GM12864 (cell line): ENCODE measurements at regions not wholly inside any gene's neighbourhood (a gene's known extent, or its start where the extent isn't known, plus 50 kb on each side); places are given as distances from the start of the nearest gene placed in this dataset.

Experiments
- DNase-seq: peaks from one replicate; pipeline ENCODE4 v3.0.0-alpha.2; 2011; ENCODE audit warnings: low read depth
- H3K4me3 ChIP-seq: 2 replicates; pipeline ENCODE4 v1.5.1; 2011; ENCODE audit warnings: mild to moderate bottlenecking, low read depth, low read length, control low read depth
- TF ChIP-seq, protein P1 (sequence below): IDR thresholded peaks from 2 replicates; pipeline ENCODE4 v1.5.1; 2011; ENCODE audit warnings: low read depth, mild to moderate bottlenecking, moderate library complexity, low read length, control low read depth, inconsistent platforms; ENCODE audit errors: missing control alignments

DNA sequence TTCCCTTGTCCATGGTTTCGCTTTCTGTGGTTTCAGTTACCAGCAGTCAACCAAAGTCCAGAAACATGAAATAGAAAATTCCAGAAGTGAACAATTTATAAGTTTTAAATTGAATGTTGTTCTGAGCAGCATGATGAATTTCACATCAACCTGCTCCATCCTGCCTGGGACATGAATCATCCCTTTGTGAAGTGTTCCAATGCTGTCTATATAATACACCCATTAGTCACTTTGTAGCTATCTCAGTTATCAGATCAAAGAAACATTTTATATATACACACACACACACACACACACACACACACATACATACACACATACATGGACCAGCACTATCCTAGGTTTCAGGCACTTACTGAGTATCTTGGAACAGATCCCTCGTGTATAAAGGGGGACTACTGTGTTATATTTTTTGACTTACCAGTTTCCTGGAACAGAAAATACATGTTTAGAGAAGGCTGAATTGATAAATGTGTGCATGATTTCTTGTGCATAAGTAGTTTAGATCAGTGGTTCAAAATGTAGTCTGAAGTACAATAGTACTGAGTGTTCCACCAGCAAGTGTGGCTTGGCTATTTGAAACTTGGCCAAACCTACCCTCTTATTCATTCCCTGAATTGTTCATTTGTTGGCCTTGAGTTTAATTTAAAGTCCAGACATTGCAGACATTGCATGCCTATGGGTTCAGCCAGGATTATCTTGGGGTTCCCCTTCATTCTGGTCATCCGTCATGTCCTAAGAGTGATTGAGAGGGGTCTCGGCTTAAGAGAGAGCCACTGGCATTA, 510.0 kb downstream of the GADD45G start:
- TF ChIP-seq, protein P1, sequence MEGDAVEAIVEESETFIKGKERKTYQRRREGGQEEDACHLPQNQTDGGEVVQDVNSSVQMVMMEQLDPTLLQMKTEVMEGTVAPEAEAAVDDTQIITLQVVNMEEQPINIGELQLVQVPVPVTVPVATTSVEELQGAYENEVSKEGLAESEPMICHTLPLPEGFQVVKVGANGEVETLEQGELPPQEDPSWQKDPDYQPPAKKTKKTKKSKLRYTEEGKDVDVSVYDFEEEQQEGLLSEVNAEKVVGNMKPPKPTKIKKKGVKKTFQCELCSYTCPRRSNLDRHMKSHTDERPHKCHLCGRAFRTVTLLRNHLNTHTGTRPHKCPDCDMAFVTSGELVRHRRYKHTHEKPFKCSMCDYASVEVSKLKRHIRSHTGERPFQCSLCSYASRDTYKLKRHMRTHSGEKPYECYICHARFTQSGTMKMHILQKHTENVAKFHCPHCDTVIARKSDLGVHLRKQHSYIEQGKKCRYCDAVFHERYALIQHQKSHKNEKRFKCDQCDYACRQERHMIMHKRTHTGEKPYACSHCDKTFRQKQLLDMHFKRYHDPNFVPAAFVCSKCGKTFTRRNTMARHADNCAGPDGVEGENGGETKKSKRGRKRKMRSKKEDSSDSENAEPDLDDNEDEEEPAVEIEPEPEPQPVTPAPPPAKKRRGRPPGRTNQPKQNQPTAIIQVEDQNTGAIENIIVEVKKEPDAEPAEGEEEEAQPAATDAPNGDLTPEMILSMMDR = no peak
- no peak for DNase-seq
- no peak overlapping the region for H3K4me3 ChIP-seq

DNA sequence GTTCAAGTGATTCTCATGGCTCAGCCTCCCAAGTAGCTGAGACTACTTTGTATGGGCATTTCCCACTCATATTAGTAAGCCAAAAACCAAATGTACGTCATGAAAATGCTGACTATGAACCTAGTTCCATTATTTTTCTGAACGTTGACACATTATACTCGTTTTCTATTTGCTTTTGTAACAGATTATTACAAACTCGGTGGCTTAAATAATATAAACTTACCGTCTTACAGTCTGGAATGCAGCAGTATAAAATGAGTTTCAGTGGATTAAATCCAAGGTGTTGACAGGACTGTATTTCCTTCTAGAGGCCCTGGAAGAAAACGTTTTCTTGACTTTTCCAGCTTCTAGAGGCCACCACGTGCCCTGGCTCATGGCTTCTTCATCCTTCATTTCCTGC, 517.0 kb downstream of the GADD45G start:
- TF ChIP-seq, protein P1 = no peak
- no peak overlapping the region for H3K4me3 ChIP-seq
- no peak for DNase-seq

DNA sequence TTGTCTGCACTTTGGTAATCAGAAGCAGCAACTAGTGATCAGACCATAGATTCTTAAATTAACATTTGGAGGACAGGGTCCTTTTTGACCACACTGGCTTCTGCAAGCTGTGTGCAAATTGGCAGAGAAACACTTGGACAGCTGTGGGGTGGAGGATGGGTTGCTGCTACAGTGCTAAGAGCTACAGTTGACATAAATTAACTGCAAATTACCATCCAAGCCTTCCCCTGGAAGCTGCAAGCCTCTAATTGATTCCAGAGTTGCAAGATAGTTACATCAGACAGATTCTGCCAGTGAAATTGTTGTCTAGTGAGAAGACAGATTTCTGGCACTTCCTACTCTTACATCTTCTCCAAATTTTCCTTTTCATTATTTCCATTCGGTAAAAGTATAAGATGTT, 517.7 kb downstream of the DIRAS2 start:
- TF ChIP-seq, protein P1 = no peak
- no peak for DNase-seq
- no peak overlapping the region for H3K4me3 ChIP-seq

DNA sequence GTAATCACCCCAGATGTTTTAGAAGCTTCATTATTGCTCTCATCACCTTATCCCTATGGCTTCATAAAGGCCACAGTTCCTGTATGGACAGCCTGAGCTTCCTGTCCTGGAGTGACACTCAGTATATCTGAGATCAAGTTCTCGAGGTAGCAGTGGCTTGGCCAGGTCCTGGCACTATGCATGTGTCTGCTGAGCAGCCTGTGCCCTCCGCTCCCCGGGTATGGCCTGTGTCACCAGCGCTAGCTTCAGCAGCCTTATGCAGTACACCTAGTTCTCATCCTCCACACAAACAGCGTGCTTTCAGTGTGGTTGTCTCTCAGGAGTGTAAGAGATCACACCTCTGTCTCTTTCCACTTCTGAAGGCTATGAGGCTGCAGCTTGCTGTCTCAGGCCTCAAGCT, 514.7 kb downstream of the DIRAS2 start:
- no peak for DNase-seq
- TF ChIP-seq, protein P1 = no peak
- H3K4me3 ChIP-seq = no peak overlapping the region

DNA sequence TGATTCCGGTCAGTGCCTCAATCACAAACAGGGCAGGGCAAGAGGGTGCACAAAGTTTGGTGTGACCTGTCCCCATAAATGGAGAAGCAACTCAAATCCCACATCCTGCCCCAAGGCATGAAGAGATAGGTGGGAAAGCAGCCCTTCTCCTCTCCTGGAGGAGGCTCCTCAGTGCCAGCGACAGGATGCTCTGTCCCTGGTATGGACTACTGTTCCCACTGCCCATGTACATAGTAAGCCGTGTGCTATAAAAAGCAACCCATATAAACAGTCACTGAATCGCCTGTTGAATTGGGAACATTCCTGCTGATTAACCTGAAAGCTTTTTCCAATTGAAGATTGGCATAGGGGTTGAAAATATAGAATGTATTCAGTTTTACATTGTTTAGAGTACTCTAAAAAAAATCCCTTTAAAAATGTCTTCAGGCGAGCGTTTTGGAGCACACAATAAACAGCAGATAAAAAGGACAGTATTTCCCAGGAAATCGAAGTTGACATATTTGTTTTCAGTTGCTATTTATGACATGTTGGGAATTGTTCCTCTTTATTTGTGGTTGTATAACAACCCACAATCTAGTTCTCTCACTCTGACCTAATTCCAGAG, 513.9 kb downstream of the DIRAS2 start:
- DNase-seq = no peak
- no peak overlapping the region for H3K4me3 ChIP-seq
- TF ChIP-seq, protein P1 = no peak

DNA sequence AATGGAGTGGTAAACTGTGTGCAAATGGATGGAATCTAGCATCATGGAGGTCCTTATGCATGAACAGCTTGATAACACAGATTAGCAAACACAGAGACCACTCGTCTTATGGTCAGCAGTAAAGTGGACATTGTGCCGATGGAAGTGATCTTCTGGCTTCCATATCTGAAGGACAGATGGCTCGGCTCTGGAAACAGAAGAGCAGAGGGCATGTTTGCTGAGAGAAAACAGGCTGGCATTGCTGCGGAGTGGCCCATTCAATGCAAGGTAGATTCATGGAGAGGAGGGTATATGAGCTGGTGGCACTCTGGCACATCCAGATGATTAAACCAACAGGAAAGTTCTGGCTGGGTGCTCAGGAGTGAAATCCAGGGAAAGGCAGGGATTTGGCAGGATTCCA, 513.2 kb downstream of the DIRAS2 start:
- TF ChIP-seq, protein P1 = no peak
- no peak for DNase-seq
- H3K4me3 ChIP-seq = no peak overlapping the region

DNA sequence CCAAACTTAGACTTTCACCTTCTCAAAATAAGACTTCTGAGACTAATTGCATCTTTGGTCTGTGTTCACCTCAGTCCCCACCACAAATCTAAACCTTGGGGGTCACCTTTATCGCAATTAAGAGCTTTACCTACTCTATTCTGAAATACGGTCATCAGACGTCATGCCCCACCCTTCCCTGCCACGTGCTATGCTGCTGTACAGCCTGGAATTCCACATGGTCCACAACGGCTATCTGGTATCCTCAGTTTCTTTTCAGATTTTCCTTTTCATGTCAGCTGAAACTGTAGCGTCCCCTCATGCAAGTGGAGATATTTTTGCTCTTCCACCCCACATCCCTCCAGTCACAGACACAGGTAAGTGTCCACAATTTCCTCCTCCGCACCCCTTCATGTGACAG, 511.1 kb downstream of the DIRAS2 start:
- DNase-seq = no peak
- TF ChIP-seq, protein P1 = no peak

More for the DNA sequence above, 511.1 kb downstream of the DIRAS2 start:
- H3K4me3 ChIP-seq = no peak overlapping the region
